Epithelial cell of esophagus (primary cell): ENCODE measurements at regions not wholly inside any gene's neighbourhood (a gene's known extent, or its start where the extent isn't known, plus 50 kb on each side); places are given as distances from the start of the nearest gene placed in this dataset.
"Not testable (repeated sequence)": the region's sequence is repeated elsewhere in the genome, so short reads cannot be mapped to it uniquely, and the experiment has no call there.

Source experiments
- DNase-seq: peaks from one replicate; pipeline ENCODE4 v3.0.0; 2010; ENCODE audit warnings: low read depth
- H3K4me3 ChIP-seq: 2 replicates; pipeline ENCODE4 v1.5.1; 2011; ENCODE audit warnings: mild to moderate bottlenecking, low read length, control low read depth
- CTCF ChIP-seq: IDR thresholded peaks from 2 replicates; pipeline ENCODE4 v1.5.1; 2011; ENCODE audit warnings: low read depth, mild to moderate bottlenecking, low read length, control low read depth, inconsistent platforms; ENCODE audit not compliant: insufficient read depth; ENCODE audit errors: missing control alignments

GRCh38 chr20:29472606-29473005, 1784.9 kb upstream of the DEFB115 start:
- H3K4me3 ChIP-seq = no peak overlapping the region
- DNase-seq = no peak
- no peak for TF ChIP-seq CTCF

- H3K4me3 ChIP-seq, DNase-seq: not testable (repeated sequence)
Observed at GRCh38 chr20:29492840-29493239, 1764.6 kb upstream of the DEFB115 start.

- H3K4me3 ChIP-seq, DNase-seq: not testable (repeated sequence)
Observed at GRCh38 chr20:29496767-29497166, 1760.7 kb upstream of the DEFB115 start.

GRCh38 chr20:29497261-29497671, 1760.2 kb upstream of the DEFB115 start:
- no peak overlapping the region for H3K4me3 ChIP-seq
- no peak for TF ChIP-seq CTCF
- no peak for DNase-seq

GRCh38 chr20:29497684-29498083, 1759.8 kb upstream of the DEFB115 start:
- DNase-seq, H3K4me3 ChIP-seq: not testable (repeated sequence)

GRCh38 chr20:29500738-29501137, 1756.7 kb upstream of the DEFB115 start:
- not testable (repeated sequence) for H3K4me3 ChIP-seq, DNase-seq

- not testable (repeated sequence) for DNase-seq, H3K4me3 ChIP-seq
Observed at GRCh38 chr20:29514634-29515033, 1742.8 kb upstream of the DEFB115 start.

- not testable (repeated sequence) for H3K4me3 ChIP-seq, DNase-seq
Observed at GRCh38 chr20:29516847-29517246, 1740.6 kb upstream of the DEFB115 start.

- peak; percentile 4 for DNase-seq
- H3K4me3 ChIP-seq = not testable (repeated sequence)
- peak; percentile 25 for TF ChIP-seq CTCF
Observed at GRCh38 chr20:29519610-29520241, 1737.7 kb upstream of the DEFB115 start.

GRCh38 chr20:29533566-29534177, 1723.8 kb upstream of the DEFB115 start:
- not testable (repeated sequence) for H3K4me3 ChIP-seq
- DNase-seq = peak; percentile 1

- DNase-seq, H3K4me3 ChIP-seq: not testable (repeated sequence)
Observed at GRCh38 chr20:29566901-29567635, 1690.4 kb upstream of the DEFB115 start.

GRCh38 chr20:29567671-29568070, 1689.8 kb upstream of the DEFB115 start:
- not testable (repeated sequence) for DNase-seq, H3K4me3 ChIP-seq

- DNase-seq, H3K4me3 ChIP-seq: not testable (repeated sequence)
Observed at GRCh38 chr20:29570126-29570525, 1687.3 kb upstream of the DEFB115 start.

GRCh38 chr20:29589530-29589929, 1667.9 kb upstream of the DEFB115 start:
- H3K4me3 ChIP-seq, DNase-seq: not testable (repeated sequence)

GRCh38 chr20:29604163-29604562, 1653.3 kb upstream of the DEFB115 start:
- not testable (repeated sequence) for DNase-seq, H3K4me3 ChIP-seq

GRCh38 chr20:29606171-29606570, 1651.3 kb upstream of the DEFB115 start:
- DNase-seq = not testable (repeated sequence)

More at GRCh38 chr20:29606171-29606570, 1651.3 kb upstream of the DEFB115 start:
- not testable (repeated sequence) for H3K4me3 ChIP-seq
